LNCaP clone FGC (cell line): ENCODE measurements at regions not wholly inside any gene's neighbourhood (a gene's known extent, or its start where the extent isn't known, plus 50 kb on each side); places are given as distances from the start of the nearest gene placed in this dataset.

Experiments used
- DNase-seq: peaks from one replicate; pipeline ENCODE4 v3.0.0-alpha.2; 2011; ENCODE audit warnings: low read depth
- H3K4me3 ChIP-seq: 2 replicates; pipeline ENCODE4 v1.5.1; 2011; ENCODE audit warnings: mild to moderate bottlenecking, low read depth, low read length, control low read depth
- CTCF ChIP-seq: IDR thresholded peaks from 2 replicates; pipeline ENCODE4 v1.5.1; 2012; ENCODE audit warnings: mild to moderate bottlenecking; ENCODE audit not compliant: control insufficient read depth, insufficient read depth; ENCODE audit errors: extremely low read depth

DNA sequence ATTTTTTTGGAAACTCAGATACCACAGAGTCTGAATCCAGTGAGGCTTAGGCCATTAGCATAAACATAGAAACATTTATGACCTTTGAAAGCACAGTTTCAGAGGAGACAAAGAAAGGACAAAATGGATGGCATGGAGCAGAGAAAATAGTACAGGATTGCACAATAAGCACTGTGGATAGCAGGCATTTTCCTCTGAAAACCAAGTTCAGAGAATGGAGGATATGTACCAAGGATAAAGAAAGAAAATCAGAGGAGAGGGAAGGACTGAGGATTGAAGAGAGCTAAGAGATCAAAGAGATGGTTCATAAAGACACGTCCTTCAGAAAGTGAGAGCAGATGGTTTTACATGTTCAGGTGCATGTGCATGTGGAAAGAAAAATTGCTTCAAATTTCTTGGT lies 707.2 kb upstream of the CELF2 start:
- DNase-seq = no peak
- H3K4me3 ChIP-seq = no peak overlapping the region
- no peak for TF ChIP-seq CTCF

GRCh38 chr10:10311966-10312365 lies 705.7 kb upstream of the CELF2 start:
- TF ChIP-seq CTCF = no peak
- DNase-seq = no peak
- no peak overlapping the region for H3K4me3 ChIP-seq

DNA sequence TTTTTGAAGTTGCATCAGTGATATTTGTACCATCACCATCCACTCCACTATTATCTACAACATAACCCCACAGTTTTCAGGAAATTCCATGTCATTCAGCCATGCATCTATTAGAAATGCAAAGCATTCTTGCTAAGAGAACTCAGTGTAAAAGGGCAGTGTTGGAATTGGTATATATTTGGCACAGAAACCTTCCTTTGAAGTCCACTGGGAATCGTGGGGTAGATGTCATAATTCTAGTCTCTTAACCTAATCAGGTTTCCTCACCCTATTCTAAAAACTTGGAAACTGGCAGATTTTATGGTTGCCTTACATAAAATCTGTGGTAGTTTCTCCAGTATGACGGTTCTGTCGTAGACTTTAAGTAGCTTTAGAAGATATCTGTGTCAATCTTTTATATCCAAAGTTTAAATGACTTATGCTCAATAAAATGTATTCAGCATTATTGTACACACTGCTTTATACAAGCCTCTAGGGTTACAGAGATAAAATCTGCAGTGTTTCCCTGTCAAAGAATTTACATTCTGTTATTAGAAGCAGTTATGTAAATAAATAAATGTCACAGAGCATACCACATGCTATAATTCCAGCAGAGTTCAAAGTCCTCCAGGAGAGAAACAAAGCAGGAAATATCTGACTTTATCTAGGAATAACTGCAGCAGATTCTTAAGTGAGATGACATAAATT lies 704.4 kb upstream of the CELF2 start:
- no peak overlapping the region for H3K4me3 ChIP-seq
- no peak for TF ChIP-seq CTCF
- DNase-seq = peak; percentile 30

DNA sequence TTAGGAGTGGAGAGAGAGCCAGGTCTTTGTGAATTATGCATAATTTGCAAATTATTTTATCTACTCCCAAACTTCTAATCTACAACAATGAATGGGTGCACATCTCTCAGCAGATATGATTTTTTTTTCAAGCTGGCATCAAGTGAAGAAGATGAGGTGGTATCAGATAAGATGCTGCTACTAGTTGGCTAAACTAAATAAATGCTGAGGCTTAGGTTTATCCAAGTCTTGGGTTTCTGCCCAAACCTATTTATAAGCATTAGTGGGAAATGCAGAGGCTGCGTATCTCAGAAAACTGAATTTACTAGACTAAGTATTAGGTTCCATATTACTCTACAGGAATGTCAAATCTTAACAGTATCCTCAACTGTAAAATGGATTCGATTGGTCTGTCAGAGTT lies 703.0 kb upstream of the CELF2 start:
- H3K4me3 ChIP-seq = no peak overlapping the region
- no peak for DNase-seq
- TF ChIP-seq CTCF = no peak

DNA sequence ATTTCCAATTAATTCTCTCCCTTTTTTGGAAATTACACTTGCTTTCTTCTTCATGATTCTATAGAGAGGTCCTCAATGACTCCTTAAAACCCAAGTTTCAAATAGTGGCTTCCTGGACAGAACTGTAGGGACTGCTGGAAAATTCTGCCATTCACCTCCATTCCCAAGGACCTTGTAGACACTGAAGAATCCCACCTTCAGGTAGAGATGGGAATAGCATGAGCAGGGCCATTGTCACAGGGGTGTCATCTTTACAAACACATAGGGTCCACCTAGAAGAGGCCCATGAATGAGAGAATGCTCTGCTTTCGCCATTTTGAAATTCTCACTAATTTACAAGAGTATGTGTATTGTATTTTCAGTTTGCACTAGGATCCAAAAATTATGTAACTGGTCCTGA lies 701.7 kb upstream of the CELF2 start:
- TF ChIP-seq CTCF = no peak
- DNase-seq = no peak
- no peak overlapping the region for H3K4me3 ChIP-seq

- no peak for TF ChIP-seq CTCF
- DNase-seq = no peak
- H3K4me3 ChIP-seq = no peak overlapping the region
Measured at GRCh38 chr10:10317151-10317550, 700.5 kb upstream of the CELF2 start.

DNA sequence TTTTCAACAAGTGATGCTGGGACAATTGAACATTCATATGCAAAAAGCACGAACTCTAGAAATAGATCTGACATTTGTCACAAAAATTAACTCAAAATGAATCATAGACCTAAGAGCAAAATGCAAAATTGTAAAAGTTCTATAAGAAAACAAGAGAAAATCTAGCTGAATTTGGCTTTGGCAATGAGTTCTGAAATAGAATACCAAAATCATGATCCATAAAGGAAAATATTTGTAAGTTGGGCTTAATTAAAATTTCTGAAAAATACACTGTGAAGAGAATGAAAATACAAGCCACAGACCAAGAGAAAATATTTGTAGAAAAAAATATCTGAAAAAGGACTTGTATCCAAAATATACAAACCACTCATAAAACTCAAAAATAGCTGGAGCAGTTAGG lies 698.8 kb upstream of the CELF2 start:
- DNase-seq = no peak
- H3K4me3 ChIP-seq = no peak overlapping the region
- no peak for TF ChIP-seq CTCF
